HuH-7.5 (cell line): ENCODE measurements at regions not wholly inside any gene's neighbourhood (a gene's known extent, or its start where the extent isn't known, plus 50 kb on each side); places are given as distances from the start of the nearest gene placed in this dataset.

Experiments
- DNase-seq: peaks from one replicate; pipeline ENCODE4 v3.0.0; 2011; ENCODE audit warnings: low spot score

- DNase-seq: no peak
Measured at GRCh38 chr1:87560601-87561360, 232.1 kb downstream of the LMO4 start.

DNA sequence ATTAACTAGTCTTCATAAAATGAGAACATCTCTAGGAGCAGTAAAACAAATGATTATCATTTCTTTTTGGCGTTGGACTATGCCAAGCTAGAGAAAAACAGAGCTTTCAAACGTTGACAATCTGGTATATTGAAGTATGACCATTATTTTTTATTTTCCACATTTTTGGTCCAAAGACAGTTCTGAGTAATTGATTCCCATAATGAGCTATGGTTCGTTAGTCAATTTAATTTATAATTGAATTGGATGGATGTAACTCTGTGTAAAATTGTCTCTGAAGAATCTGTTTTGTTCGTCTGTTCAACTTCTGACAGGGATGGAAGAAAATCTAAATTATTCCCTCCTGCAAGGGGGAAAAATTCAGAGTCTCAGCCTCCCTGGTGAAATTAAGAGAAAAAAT is 234.5 kb downstream of the LMO4 start:
- no peak for DNase-seq

DNA sequence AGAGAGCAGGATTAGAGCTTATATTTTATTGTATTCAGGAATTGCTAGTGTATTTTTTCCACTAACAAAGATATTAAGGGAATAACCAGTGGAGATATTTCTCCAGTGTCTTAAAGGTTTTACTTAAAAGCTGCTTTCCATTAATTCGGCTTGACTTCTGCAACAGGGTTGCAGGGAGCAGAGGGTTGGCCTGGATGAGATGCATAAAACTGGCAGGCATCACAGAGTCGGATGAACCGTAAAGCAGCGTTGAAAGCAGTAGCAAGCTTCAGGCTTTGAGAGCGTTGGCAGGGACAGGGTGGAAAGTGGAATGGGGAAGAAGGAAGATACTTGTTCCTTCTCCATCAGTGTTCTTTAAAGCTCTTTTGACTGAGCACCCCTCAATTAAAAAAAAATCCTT is 237.2 kb downstream of the LMO4 start:
- no peak for DNase-seq

GRCh38 chr1:87568005-87568404 is 239.3 kb downstream of the LMO4 start:
- no peak for DNase-seq

DNA sequence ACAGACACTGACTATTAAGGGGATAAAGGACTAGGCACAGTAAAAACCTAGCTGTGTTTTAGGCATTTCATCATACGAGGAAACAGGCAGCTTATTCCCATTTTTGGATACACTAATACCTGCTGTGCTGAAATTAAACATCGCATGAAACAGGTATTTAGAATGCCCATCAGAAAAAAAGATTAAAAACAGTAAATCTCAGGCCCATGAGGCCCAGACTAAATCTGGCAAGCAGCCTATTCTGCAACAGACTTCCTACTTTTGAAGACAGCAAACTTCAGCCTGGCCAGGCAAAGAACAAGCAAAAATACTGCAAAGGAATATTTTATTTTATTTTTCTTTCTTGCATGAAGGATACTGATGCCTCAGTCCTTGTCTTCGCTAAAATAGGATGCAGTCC is 240.2 kb downstream of the LMO4 start:
- no peak for DNase-seq

- DNase-seq: no peak
Measured at GRCh38 chr1:87572008-87572407, 243.3 kb downstream of the LMO4 start.

DNA sequence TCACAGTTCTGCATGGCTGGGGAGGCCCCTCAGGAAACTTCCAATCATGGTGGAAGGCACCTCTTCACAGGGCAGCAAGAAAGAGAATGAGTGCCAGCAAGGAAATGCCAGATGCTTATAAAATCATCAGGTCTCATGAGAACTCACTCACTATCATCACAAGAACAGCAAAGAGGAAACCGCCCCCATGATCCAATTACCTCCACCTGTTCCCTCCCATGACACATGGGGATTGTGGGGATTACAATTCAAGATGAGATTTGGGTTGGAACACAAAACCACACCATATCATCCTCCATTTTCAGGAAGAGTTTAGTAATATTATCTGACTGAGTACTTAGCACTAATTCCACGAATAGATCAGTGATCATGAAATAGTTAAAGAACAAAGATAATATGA is 244.2 kb downstream of the LMO4 start:
- DNase-seq: no peak

- DNase-seq: no peak
Measured at GRCh38 chr1:87575528-87575927, 246.8 kb downstream of the LMO4 start.

GRCh38 chr1:87578464-87578863 is 249.8 kb downstream of the LMO4 start:
- DNase-seq: no peak

DNA sequence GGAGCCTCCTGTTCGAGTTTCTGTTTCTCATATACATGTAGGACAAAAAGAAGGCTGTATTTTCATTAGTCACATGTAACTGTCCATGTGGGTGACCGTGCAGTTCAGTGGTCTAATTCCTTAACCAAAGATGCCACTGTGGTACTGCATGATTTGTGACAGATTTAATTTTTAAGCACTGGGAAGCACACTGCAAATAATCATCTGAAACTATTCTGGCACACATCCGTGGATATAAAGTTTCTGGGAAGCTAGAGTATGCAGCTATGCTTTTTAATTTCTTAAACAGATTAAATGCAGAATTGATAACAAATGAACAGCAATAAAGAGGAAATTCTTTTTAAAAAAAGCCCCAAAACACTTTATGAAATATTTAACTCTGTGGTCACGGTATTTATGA is 254.8 kb downstream of the LMO4 start:
- DNase-seq: no peak

- no peak for DNase-seq
Measured at GRCh38 chr1:87584586-87584985, 255.9 kb downstream of the LMO4 start.

GRCh38 chr1:87586501-87586900 is 257.8 kb downstream of the LMO4 start:
- no peak for DNase-seq

DNA sequence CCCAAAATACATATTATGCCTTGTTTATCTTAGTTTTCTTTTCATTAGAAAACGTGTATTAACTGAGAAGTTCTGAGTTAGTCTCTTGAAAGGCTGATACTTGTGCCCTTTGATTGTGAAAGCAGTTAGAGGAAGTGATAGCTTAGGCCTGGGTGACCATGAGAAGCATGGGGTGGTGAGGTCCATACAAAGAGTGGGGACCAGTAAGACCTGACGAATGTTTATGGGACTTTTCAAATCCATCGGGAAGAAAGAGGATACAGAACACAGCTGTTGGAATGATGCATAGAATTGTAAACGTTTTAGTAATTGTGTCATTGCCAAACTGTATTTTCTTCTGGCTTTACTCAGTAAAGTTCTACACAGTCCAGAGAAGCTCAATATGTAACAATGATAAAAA is 259.8 kb downstream of the LMO4 start:
- no peak for DNase-seq

DNA sequence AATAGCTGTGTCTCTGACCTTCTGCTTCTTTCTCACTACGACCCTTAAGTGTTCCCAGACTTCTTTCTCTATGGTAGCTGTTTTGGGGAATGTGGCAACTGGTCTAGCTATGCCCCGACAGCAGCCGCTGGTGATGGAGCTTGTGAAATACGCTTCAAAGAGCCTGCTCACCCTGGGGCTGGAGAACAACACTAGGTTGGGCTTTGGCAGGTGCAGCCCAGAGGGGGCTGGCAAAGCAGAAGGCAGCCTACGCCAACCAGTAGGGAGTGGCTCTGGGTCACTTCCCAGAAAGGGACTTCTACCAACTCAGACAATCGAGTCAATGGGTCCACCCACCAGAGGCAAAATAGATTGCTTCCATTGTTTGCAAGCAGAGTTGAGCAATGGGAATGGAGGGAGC is 262.8 kb downstream of the LMO4 start:
- DNase-seq: no peak

DNA sequence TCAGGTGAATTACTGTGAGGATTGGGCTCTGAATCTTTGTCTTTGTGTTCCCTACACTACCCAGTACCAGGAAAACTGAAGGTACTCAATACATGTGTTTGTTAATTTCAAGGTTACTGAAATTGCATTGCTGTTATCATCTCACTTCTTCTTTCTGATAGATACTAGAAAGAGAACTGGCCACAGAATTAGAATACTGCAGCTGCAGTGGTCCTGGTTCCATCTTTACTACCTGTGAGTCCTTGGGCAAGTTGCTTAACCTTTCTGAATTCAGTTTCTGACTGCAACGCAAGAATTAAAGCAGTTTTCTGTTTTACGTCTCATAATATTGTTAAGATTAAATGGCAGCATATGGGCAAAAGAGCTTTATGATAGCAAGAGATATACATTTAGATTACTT is 263.5 kb downstream of the LMO4 start:
- DNase-seq: no peak

DNA sequence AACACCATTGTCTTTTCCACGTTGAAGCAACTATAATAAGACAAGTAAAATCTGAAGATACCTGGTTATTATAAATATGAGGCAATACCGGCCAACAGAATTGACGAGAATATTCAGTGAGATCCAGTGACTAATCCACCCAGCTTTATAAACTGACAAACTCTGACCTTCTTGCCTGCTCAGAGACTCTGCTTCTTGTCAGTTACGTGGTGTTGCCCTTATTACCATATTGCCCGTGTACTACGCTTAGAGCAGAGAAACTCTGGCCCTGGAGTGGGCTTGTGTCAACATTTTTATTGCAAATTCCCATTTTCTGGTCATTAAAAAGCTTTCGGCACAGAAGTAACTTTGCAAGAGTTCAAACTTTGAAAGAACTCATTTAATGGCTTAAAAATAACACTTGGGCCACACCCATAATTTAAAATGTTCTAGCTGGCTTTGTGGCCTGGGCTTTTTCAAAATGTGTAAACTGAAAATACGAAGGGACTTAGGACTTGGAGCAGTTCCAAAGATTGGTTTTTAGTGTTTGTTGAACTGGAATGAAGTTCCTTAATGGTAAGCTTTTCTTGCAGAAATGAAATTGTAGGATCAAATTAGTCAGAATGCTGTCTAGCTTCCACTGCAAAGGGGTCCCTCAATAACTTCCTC is 266.2 kb downstream of the LMO4 start:
- no peak for DNase-seq

- no peak for DNase-seq
Measured at GRCh38 chr1:87595384-87595781, 266.7 kb downstream of the LMO4 start.

- no peak for DNase-seq
Measured at GRCh38 chr1:87598429-87598828, 269.7 kb downstream of the LMO4 start.

- no peak for DNase-seq
Measured at GRCh38 chr1:87599569-87599968, 270.9 kb downstream of the LMO4 start.

DNA sequence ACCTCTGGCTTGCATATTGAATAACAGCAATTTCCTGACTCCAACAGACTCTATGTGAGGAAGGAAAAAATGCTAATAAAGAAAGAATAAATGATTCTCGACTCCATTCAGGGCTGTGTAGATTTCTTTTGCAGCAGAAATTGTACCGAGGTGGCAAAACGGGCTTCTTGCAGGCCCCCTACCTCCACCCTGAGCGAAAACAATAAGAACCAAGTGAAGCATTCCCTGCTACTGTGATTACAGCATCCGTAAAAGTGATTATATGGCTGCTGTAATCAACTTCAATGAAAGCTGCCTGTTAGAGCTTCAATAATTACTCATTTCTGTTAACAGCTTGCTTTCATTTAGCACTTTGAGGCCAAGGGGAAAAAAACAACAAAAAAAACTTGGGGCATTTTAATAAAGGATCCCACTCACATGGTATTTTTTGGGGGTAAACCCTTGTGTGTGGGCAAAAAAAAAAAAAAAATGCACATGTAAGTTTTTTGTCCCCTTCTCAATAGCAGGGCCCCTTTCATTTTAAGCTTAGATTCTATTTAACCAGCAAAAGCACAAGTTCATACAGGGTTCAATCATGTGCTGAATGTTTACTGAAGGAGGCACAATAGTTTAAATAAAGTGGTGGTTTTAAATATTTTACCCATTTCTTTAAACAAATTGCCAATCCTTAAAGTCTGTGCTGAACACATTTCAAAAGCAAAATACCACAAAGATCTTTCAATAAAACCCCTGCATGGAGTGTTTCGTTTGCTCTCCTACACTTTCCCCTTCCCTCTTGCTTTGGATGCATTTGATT is 271.6 kb downstream of the LMO4 start:
- DNase-seq: no peak

GRCh38 chr1:87600854-87601253 is 272.2 kb downstream of the LMO4 start:
- no peak for DNase-seq

- DNase-seq: no peak
Measured at GRCh38 chr1:87603626-87604025, 274.9 kb downstream of the LMO4 start.

DNA sequence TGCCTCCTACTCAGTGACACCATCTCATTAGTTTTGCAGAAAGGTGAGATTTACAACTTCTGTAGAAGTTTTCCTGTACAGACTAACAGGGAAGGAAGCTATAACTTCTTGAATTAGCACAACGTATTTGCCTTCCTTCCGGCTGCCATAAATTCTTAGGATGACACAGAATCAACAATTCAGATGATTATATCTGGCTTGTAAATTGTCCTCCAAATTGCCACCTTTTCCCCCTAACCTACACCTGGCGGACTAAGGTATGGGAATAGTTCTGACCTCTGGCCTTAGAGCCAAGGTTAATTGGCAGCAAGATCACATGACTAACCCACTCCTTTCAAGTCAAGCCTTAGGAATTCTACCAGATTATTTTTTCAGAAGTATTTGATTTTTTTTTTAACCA is 284.3 kb downstream of the LMO4 start:
- no peak for DNase-seq
